Breast epithelium (tissue), 4 donors: ENCODE measurements at regions not wholly inside any gene's neighbourhood (a gene's known extent, or its start where the extent isn't known, plus 50 kb on each side); places are given as distances from the start of the nearest gene placed in this dataset.
"Not testable (repeated sequence)": the region's sequence is repeated elsewhere in the genome, so short reads cannot be mapped to it uniquely, and the experiment has no call there.

Experiments used
- DNase-seq, 2 donors: peaks; one replicate each; pipeline ENCODE4 v3.0.0-alpha.2; 2019; ENCODE audit warnings: low spot score in 2 of 2
- H3K27ac ChIP-seq, 2 donors: fragments of 200-600 bp; sonication (generic) in 1 of 2; one replicate each; pipeline ENCODE4 v1.5.1; 2016 to 2019; ENCODE audit warnings: mild to moderate bottlenecking in 1 of 2
- H3K27me3 ChIP-seq, 2 donors: fragments of 200-600 bp; sonication (generic) in 1 of 2; one replicate each; pipeline versions ENCODE4 v1.5.1 to v1.6.0; 2017 to 2019; ENCODE audit warnings: control low read depth in 1 of 2, mild to moderate bottlenecking in 1 of 2
- H3K36me3 ChIP-seq: fragments of 200-600 bp; one replicate; pipeline ENCODE4 v1.5.1; 2019
- H3K4me1 ChIP-seq, 2 donors: fragments of 200-600 bp; sonication (generic); one replicate each; pipeline ENCODE4 v1.5.1; 2016 to 2019; ENCODE audit warnings: control low read depth in 1 of 2
- H3K4me3 ChIP-seq, 3 donors: fragments of 200-600 bp; sonication (generic); 1 replicate in 2 of 3; 2 replicates in 1 of 3; pipeline ENCODE4 v1.5.1; 2016 to 2019; ENCODE audit warnings: mild to moderate bottlenecking in 3 of 3, moderate library complexity in 2 of 3
- H3K9me3 ChIP-seq, 2 donors: fragments of 200-600 bp; sonication (generic) in 1 of 2; one replicate each; pipeline ENCODE4 v1.5.1; 2016 to 2019; ENCODE audit warnings: control low read depth in 1 of 2
- CTCF ChIP-seq, 3 donors: fragments of 450-650 bp; IDR thresholded peaks; one replicate each; pipeline ENCODE4 v1.5.1; 2016 to 2017; ENCODE audit warnings: antibody characterized with exemption in 3 of 3, mild to moderate bottlenecking in 3 of 3, moderate library complexity in 3 of 3
- POLR2A ChIP-seq: fragments of 450-650 bp; IDR thresholded peaks from one replicate; pipeline ENCODE4 v1.6.1; 2016; ENCODE audit warnings: antibody characterized with exemption, mild to moderate bottlenecking, moderate library complexity
- POLR2AphosphoS5 ChIP-seq, 3 donors: sonication (generic); formaldehyde crosslinking; IDR thresholded peaks; one replicate each; pipeline ENCODE4 v1.6.1; 2017; ENCODE audit warnings: antibody characterized with exemption in 3 of 3
- intact Hi-C: fragments of 100-400 bp; cut with DNase I; formaldehyde crosslinking; loops from one replicate; pipeline ENCODE4 v1.15.1; 2023; ENCODE audit warnings: low total_unique reads

- H3K27me3 ChIP-seq, result no peaks in the 10 kb centered on the region
- H3K4me1 ChIP-seq, result no peaks in the 10 kb centered on the region
- no peaks in the 10 kb centered on the region for H3K9me3 ChIP-seq
- intact Hi-C loops, result no loop called here
- H3K27ac ChIP-seq, result no peak overlapping the region
- H3K4me3 ChIP-seq, result no peak overlapping the region
- no peak for DNase-seq
- no peak for TF ChIP-seq POLR2A
- no peak for TF ChIP-seq POLR2AphosphoS5 (IDR thresholded peaks at IDR 0.05)
- TF ChIP-seq CTCF (IDR thresholded peaks at IDR 0.05), result no peak
- no peaks in the 10 kb centered on the region for H3K36me3 ChIP-seq
Observed at GRCh38 chr5:24170026-24170425, 474.8 kb downstream of the CDH10 start.

- H3K27me3 ChIP-seq, H3K4me1 ChIP-seq, H3K9me3 ChIP-seq, intact Hi-C loops, H3K36me3 ChIP-seq, H3K4me3 ChIP-seq, H3K27ac ChIP-seq, DNase-seq: not testable (repeated sequence)
Observed at GRCh38 chr5:24170930-24171329, 473.8 kb downstream of the CDH10 start.

- TF ChIP-seq POLR2A (no peak), CTCF (IDR thresholded peaks at IDR 0.05) (no peak), POLR2AphosphoS5 (IDR thresholded peaks at IDR 0.05) (no peak)
- H3K4me1 ChIP-seq, result no peaks in the 10 kb centered on the region
- no peaks in the 10 kb centered on the region for H3K27me3 ChIP-seq
- H3K4me3 ChIP-seq, result no peak overlapping the region
- H3K36me3 ChIP-seq, result no peaks in the 10 kb centered on the region
- intact Hi-C loops, result no loop called here
- H3K9me3 ChIP-seq, result no peaks in the 10 kb centered on the region
- H3K27ac ChIP-seq, result no peak overlapping the region
- no peak for DNase-seq
Observed at GRCh38 chr5:24177821-24178220, 467.0 kb downstream of the CDH10 start.

- TF ChIP-seq POLR2AphosphoS5 (IDR thresholded peaks at IDR 0.05) (no peak), CTCF (IDR thresholded peaks at IDR 0.05) (no peak), POLR2A (no peak)
- no peak overlapping the region for H3K4me3 ChIP-seq
- no peak overlapping the region for H3K27ac ChIP-seq
- no peak for DNase-seq
- intact Hi-C loops, result no loop called here
- H3K36me3 ChIP-seq, result no peaks in the 10 kb centered on the region
- H3K9me3 ChIP-seq, result no peaks in the 10 kb centered on the region
- H3K27me3 ChIP-seq, result no peaks in the 10 kb centered on the region
- no peaks in the 10 kb centered on the region for H3K4me1 ChIP-seq
Observed at GRCh38 chr5:24183981-24184380, 460.8 kb downstream of the CDH10 start.

- no peak for DNase-seq
- Histone ChIP-seq H3K4me3 (no peak overlapping the region), H3K9me3 (no peaks in the 10 kb centered on the region), H3K36me3 (no peaks in the 10 kb centered on the region), H3K4me1 (no peaks in the 10 kb centered on the region), H3K27ac (no peak overlapping the region), H3K27me3 (no peaks in the 10 kb centered on the region)
- TF ChIP-seq CTCF (IDR thresholded peaks at IDR 0.05), result no peak
- TF ChIP-seq POLR2AphosphoS5 (IDR thresholded peaks at IDR 0.05), result no peak
- no peak for TF ChIP-seq POLR2A
- intact Hi-C loops, result no loop called here
Observed at GRCh38 chr5:24188216-24188925, 456.4 kb downstream of the CDH10 start.

- intact Hi-C loops, result no loop called here
- Histone ChIP-seq H3K27me3 (no peaks in the 10 kb centered on the region), H3K27ac (no peak overlapping the region), H3K36me3 (no peaks in the 10 kb centered on the region), H3K9me3 (no peaks in the 10 kb centered on the region), H3K4me1 (no peaks in the 10 kb centered on the region), H3K4me3 (no peak overlapping the region)
- no peak for DNase-seq
- TF ChIP-seq CTCF (IDR thresholded peaks at IDR 0.05) (no peak), POLR2AphosphoS5 (IDR thresholded peaks at IDR 0.05) (no peak)
Observed at GRCh38 chr5:24196789-24197188, 448.0 kb downstream of the CDH10 start.
